ENCODE measurements at regions not wholly inside any gene's neighbourhood (a gene's known extent, or its start where the extent isn't known, plus 50 kb on each side); places are given as distances from the start of the nearest gene placed in this dataset.
"Not testable (repeated sequence)": the region's sequence is repeated elsewhere in the genome, so short reads cannot be mapped to it uniquely, and the experiment has no call there.

DNA sequence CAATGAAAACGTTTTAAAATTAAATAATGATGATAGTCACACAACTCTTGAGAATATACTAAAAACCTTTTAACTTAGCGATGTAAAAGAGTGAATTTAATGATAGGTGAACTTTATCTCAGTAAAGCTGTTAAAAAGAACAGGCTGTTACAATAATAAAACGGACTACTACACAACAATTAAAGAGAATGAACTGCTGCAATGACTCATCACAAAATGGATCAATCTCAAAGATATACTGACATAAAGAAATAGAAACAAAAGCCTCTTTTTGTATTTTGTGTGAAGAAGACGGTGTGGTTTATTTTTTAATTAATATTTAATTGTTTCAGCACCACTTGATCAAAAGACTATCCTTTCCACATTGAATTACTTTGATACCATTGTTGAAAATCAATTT, 352.4 kb upstream of the GJE1 start:
- no peak for DNase-seq (ENCODE audit: low spot score)

DNA sequence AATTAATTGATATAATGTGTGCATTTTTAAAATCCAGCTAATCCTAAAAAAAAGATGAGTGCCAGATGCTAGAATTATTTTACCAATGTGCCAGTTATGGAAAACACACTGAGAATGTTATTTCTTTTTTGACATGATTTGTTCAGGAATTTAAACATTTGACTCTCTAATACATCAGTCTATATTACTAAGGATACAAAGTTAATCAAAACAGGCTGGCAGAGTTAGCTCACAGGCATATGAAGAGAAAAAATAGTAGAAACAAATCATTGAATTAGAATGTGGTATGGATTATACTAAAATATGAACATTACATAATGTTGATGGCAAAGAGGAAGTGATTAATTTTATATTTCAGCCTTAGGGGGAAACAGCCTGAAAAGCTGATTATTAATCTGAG, 368.3 kb upstream of the GJE1 start:
- no peak for DNase-seq (ENCODE audit: low spot score)

DNA sequence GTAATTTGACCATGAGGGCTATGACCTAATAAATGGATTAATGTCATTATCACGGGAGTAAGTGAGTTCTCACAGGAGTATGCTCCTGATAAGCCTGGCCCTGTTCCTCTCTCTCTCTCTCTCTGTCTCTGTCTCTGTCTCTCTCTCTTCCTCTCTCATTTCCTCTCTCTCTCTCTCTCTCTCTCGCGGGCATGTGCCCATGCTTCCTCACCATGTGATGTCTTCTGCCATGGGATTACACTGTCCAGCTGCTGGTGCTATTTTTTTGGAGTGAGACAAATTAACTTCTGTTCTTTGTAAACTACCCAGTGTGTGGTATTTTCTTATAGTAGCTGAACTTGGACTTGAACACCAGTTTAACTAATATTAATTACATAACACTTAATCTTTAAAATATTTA, 374.3 kb upstream of the GJE1 start:
- no peak for DNase-seq (ENCODE audit: low spot score)

DNA sequence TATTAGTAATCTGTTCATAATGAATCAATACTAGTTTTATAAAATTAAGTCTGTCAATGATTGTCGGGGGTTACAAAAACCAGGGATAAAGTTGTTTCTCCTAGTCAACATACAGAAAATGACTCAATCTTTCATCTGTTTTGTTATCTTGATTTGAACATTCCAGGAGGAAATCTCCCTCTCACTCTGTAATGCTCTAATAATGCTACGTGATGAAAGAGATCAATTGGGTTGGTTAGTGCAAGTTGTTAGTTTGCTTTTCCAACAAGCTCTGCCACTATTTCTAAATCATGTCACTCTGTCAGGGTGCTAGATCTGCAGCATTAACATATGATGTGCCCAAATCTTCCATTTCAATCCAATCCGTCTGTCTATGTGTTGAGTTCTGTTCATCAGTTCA, 379.5 kb upstream of the GJE1 start:
- no peak for DNase-seq (ENCODE audit: low spot score)

DNA sequence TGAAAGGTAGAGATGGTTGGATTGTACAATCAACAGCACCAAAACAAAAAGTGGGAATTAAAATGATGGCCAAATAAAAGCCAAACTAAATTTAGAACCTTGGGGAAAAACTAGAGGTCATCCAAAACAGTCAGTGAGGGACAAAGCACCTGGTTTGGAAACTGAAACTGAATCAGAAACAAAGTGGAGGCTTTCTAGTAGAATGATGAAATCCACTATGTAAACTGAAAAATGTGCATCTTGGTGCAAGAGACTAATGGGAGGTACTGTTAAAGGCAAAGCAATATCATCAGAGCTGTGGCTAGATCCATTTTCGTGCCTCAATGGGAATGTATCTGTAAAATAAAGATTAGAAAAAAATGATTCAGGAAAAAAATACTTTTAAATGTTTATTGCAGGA, 380.0 kb upstream of the GJE1 start:
- no peak for DNase-seq (ENCODE audit: low spot score)

DNA sequence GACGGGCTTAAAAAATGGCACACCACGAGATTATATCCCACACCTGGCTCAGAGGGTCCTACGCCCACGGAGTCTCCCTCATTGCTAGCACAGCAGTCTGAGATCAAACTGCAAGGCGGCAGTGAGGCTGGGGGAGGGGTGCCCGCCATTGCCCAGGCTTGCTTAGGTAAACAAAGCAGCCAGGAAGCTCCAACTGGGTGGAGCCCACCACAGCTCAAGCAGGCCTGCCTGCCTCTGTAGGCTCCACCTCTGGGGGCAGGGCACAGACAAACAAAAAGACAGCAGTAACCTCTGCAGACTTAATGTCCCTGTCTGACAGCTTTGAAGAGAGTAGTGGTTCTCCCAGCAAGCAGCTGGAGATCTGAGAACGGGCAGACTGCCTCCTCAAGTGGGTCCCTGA, 386.4 kb upstream of the GJE1 start:
- not testable (repeated sequence) for DNase-seq (ENCODE audit: low spot score)

DNA sequence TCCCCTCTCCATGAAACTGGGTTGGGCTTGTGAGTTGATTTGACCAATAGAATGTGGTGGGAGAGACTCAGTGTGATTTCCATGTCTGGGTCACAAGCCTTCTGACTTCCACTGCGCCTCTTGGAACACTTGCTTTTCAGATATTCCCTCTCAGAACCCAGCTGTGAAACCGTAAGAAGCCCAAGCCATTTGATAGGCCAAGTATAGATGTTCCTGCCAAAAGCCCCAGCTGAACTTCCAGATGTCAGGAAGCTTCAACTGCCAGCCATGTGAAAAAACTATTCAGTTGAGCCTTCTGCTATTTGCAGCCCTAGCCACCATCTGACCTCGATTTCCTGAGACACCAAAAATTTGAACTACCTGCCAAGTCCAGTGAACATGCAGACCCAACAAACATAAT, 387.8 kb upstream of the GJE1 start:
- DNase-seq (ENCODE audit: low spot score): no peak

DNA sequence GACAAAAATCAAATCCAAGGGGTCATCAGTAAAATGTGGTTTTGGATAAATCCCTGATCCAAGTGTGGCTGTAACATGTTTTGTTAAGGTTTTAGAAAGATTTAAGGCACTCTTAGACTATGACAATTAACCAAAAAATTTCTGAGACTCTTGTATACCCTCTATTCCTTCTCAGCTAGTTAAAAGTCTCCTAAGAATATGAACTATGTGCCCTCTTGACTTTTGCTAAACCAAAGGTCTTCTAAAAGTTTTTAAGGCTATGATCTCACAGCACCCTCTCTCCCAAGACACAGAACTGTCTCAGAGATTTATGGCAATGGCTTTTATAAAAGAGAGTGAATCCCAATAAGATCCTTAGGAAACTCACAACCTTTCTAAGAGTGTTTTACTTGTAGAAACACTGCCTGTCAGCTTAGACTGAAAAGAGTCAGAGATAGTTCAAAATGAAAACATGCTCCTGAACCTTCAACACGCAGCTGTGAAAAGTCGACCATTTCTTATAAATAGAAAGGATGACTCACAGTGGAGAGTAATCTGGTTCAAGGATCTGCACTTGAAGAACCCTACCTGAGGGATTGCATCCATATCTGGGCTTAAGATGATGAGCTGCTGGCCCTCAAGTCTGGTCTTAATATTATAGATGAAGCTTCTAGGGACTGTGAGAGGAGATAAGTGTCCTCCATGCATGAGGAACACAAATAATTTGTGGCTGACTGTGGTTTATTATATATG, 388.4 kb upstream of the GJE1 start:
- no peak for DNase-seq (ENCODE audit: low spot score)

DNA sequence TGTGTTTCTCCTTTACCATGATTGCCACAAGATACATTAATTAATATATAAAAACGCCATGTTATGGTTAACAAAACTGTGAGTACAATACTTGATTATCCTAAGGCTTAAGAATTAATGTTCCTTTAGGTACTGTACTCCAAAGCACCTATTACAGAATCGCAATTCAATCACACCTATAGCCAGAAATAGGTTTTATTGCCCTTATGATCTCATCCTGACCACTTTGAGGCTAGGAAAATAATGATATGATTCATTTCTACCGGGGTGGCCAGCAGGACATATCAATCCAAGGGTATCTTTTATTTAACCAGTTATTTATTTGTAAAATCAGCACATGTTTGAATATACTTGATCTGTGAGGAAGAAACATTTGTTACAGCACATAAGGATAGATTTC, 396.6 kb upstream of the GJE1 start:
- DNase-seq (ENCODE audit: low spot score): no peak

DNA sequence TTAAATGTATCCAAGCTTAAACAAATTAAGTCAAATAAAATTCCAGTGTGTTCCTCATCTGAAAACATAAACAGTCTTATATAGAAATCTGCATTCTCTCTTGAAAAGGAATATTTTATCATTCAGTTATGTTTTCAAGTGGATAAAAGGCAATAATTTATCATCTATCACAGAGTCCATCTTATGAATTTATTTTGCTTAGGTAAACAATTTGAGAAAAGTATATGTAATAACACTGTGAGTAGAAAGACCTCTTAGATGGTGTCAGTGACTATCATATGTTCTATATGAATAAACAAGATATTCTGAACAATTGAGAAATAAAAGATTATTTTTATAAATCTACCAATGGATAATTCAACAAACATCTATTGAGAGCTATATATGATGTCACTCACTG, 397.6 kb upstream of the GJE1 start:
- DNase-seq (ENCODE audit: low spot score): no peak

DNA sequence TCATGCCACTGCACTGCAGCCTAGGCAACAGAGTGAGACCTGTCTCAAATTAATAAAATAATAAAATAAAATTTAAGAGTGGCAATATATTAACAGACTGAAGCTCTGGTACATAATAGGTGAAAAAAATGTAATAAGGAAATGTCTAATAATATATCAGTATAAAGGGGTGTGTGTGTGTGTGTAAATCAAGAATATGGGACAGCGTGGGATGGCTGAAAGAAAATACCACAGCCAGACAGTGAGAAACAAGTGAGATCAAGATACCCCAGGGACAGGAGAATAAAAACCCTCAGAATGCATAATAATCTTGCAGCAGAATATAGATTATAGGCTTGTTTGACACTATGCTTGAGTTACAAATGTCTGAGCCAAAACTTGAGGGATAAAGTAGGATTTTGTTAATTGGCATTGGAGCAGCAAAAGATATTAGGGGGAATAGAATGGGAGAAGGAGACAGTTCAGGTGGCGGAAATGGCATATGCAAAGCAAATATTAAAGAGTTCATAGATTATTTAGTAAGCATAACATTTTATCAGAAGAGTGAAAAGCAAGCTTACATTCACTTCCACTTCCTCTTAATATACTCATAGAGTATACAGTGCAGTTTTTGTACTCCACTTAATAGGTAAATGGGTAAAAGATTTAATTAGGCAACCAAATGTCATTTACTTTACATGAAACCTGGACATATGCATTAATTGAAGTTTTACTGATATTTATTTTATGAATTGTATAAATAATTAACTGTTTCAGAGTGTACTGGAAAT, 398.5 kb upstream of the GJE1 start:
- no peak for DNase-seq (ENCODE audit: low spot score)

DNA sequence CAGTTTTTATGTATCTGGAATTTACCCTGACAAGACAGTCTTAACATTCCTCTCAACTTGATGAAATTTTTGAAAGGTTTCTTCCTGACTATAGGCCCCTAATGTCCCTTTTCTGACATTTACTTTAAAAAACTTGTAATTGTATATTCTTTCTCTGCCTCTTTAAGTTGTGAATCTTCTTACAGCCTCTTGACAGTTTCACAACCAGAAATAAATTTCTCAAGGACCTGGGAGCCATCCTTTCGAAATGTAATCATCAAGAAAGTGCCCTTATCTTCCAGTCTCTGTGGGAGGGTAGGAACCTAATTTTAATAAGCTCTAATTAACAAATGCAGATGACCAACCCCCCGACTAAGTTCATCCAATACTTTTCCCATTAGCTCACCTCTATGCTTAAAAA, 403.6 kb upstream of the GJE1 start:
- no peak for DNase-seq (ENCODE audit: low spot score)

DNA sequence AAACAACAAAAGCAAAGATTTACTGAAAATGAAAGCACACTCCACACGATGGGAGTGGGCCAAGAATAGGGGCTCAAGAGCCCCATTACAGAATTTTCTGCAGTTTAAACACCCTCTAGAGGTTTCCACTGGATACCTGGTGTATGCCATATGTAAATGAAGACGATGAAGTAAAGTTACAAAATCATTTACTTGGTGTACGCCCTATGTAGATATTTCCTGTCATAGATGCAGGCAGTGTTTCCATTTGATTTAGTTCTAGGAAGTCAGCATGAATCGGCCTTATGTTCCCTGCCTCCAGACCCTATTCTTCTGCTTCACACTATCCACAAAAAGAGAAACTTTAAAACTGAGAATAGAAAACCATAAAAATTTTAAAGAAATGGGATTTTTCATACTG, 404.4 kb upstream of the GJE1 start:
- no peak for DNase-seq (ENCODE audit: low spot score)

DNA sequence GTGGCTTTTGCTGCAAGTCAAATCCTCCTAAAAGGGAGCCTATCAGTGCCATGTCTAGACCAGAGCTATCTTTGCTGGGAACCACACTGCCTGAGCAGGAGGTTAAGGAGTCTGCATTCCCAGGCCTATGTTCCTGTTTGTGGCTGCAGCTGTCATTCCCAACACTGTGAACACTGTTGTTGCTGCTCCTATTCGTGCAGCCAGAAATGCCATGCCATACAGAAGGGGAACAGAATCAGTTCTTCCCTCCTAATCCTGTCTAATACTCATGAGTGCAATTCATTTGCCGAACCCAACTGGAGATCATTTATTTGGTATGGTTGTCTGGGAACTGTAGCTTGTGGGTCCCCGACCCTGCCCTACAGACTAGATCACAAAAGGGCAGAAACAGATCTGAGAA, 406.5 kb upstream of the GJE1 start:
- DNase-seq (ENCODE audit: low spot score): no peak

DNA sequence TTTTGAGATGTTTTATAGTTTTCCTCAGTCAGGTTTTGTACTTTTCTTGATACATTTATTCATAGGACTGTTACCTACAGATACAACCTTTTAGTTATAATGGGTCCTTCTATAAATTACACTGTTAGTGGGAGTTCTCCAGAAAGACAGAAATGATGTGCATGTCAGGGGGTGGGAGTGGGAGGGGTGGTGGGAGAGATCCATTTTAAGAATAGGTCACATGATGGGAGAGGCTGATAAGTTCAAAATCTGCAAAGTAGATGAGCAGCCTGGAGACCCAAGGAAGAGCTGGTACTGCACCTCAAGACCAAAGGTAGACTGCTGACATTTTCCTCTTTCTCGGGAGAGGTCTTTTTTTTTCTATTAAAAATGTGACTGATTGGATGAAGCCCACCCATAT, 408.0 kb upstream of the GJE1 start:
- no peak for DNase-seq (ENCODE audit: low spot score)

DNA sequence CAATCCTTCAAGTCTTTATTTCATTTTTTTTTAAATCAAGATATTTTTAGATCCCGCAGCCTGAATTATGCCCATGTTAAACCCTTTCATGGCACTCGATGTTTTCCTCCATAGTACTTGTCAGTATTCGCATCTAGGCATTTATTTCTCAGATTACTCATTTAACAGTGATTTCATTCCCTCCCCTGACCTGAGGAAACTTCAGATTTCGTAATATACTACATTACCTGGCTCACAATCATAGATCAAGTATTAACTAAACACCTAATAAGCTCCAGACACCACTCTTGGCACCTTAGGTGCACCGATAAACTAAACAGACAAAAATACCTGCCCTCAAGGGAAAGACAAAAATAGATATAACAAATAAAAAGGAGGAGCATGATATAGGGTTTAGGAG, 413.2 kb upstream of the GJE1 start:
- no peak for DNase-seq (ENCODE audit: low spot score)

DNA sequence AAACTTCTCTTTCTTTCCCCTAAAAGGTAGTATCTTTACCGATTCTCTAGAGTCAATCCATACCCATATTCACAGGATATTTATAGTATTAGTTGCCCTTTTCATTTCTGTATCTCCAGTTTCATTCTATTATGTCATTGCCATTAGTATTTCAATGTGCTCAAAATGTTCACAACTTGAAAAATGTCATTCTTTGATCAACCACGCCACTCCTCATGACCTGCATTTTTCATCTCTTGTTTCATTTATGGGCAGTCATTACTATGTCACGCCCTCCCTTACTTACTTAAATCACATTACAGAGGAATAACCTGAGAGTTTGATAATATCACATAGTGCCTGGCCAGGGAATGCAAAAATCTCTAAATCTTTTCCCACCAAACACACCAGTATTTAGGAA, 427.3 kb upstream of the GJE1 start:
- no peak for DNase-seq (ENCODE audit: low spot score)

DNA sequence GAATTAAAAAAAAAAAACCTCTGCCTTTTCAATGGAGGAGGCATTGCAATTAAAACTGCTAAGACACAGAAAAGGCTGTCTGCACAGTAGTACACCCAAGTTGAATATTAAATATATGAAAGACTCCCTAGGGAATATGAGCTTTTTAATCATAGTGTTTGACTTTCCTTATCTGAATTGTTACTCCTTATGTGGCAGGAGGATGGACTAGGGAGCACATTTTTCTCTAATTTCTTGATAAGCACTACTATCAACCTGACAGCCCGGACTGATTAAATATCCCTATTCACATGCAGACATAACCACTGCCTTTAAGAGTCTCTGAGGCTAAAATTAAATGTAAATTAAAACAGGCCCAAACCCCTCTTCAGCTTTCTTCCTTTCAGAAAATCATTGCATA, 428.6 kb upstream of the GJE1 start:
- DNase-seq (ENCODE audit: low spot score): no peak

DNA sequence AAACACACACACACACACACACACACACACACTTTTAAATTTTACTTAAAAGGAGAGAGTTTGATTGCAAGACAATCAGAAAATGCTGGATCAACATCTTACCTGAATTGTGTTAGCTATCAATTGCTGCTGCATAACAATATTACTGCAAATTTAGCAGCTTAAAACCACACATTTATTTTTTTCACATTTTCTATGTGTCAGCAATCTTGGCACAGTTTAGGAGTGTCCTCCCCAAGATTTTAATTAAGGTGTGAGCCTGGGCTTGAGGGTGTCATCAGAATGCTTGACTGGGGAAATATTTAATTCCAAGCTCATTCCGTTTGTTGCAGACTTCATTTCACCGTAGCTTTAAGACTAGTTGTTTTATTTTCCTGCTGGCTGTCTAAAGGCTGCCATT, 431.0 kb upstream of the GJE1 start:
- DNase-seq (ENCODE audit: low spot score): no peak

DNA sequence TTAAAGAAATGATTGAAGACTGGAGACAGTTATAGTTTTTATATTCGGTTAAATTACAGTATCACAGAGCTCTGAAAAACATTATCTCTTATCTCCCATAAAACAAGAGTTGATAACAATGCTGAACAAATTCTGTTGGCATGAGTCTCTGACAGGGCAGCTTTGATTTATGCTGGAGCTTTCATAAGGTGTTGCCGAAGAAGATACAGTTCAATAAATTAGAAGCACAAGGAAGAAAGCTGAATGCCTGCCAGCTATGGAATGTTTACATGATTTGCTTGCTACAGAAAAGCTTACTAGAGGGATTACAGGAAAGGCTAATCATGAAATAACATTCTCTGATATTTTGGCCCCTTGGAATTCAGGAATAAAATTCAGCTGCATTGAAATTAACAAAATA, 431.9 kb upstream of the GJE1 start:
- DNase-seq (ENCODE audit: low spot score): no peak

DNA sequence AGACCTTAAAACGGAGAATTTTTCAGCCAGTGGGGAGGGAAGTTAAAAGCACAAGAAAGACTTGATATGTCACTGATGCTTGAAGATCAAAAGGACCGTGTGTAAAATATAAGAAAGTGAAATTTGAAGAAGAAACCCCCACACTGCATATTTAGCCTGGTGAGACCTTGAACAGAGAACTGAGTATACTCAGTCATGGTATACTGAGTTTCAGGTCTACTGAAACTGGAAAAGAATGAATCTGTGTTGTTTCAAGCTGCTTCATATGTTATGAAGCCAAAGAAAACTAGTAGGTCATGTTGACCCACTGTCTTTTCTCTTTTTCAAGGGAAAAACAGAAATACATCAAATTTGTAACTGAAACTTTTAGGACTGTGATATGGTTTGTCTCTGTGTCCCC, 443.8 kb upstream of the GJE1 start:
- no peak for DNase-seq (ENCODE audit: low spot score)

DNA sequence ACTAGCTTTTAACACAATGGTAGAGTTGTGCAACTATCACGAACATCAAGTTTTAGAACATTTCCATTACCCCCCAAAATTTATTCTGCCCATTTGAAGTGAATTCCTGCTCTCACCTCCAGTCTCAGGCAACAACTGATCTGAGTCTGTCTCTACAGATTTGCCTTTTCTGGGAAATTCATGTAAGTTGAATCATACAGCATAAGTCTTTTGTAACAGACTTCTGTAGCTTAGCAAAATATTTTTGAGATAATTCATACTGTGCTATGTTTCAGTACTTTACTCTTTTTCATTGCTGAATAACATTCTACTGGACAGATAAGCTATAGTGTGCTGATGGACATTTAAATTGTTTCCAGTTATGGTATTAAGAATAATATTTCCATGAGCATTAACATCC, 447.3 kb upstream of the GJE1 start:
- DNase-seq (ENCODE audit: low spot score): no peak

DNA sequence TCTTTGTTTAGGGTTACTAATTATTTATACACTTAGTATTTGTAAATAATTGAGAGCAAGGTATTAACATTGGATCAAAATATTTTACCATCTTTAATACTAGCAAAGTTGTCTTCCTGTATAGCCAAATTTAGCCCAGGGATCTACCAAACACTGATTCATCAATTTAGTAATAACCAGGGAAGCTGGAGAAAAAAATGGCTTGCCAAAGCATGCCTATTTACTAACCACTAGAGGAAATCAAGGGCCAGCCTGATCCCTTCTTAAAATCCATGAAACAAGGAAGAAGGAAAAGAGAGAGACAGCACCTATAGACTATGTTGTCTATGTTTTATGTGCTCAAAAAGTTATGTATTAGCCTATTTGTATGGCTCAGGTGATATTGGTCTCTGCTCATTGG, 450.3 kb upstream of the GJE1 start:
- no peak for DNase-seq (ENCODE audit: low spot score)

DNA sequence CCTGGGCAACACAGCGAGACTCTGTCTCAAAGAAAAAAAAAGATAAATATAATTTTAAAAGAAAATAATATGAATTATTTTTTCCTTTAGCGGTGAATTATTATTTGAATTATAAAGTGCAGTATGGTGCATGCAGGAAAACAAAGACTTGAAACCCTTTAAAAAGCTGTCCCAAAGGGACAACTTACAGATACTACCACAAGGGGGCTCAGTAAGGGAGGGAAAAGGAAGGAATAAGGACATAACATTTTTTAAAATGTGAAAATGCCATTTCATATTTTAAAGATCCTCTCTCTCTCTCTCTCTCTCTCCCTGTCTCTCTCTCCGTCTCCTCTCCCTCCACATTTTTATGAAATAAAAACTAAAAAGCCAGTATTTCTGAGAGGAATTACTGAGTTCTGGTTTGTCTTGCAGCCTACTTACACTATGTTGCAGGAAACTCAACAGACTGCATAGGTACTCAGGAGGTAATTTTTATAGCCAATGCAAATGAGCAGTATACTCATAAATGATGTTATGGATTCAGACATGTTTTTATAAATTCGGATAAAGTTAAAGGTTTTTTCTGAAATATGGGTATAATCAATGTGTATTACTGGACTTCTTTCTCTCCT, 455.0 kb upstream of the GJE1 start:
- DNase-seq (ENCODE audit: low spot score): no peak

All from hematopoietic multipotent progenitor cell treated with erythropoietin and hydrocortisone succinate and interleukin-3 and kit ligand, for 17 days (in vitro differentiated cells).